ENCODE measurements at regions not wholly inside any gene's neighbourhood (a gene's known extent, or its start where the extent isn't known, plus 50 kb on each side); places are given as distances from the start of the nearest gene placed in this dataset.

- Histone ChIP-seq H3K4me1 (ENCODE audit: control insufficient read depth, extremely low read depth, insufficient read depth, low read length) (no peaks in the 10 kb centered on the region), H3K9me3 (ENCODE audit: control insufficient read depth, insufficient read depth, low read depth, low read length) (no peaks in the 10 kb centered on the region), H3K27me3 (ENCODE audit: control insufficient read depth, insufficient read depth, low read length) (no peaks in the 10 kb centered on the region), H3K27ac (ENCODE audit: insufficient read depth, low read length) (no peak overlapping the region), H3K36me3 (ENCODE audit: control insufficient read depth, insufficient read depth, low read length) (no peaks in the 10 kb centered on the region), H4K20me1 (ENCODE audit: control insufficient read depth, extremely low read depth, insufficient read depth, low read length) (no peaks in the 10 kb centered on the region), H3K4me3 (replicated peaks in 1 of 4; ENCODE audit: control extremely low read depth in 1 of 4, insufficient read depth in 1 of 4, low read depth in 3 of 4, low read length in 4 of 4) (no peak overlapping the region), H3K79me2 (ENCODE audit: control insufficient read depth, insufficient read depth, low read length) (no peaks in the 10 kb centered on the region), H3K4me2 (ENCODE audit: extremely low read depth, insufficient read depth, low read length) (no peak overlapping the region), H3K9ac (ENCODE audit: insufficient read depth, low read length) (no peak overlapping the region), H2AFZ (ENCODE audit: low read length) (no peak overlapping the region)
- TF ChIP-seq CTCF (conservative IDR thresholded peaks at IDR 0.05 in 1 of 2, IDR thresholded peaks at IDR 0.05 in 1 of 2; ENCODE audit: low read depth in 1 of 2, low read length in 2 of 2): no peak
- TF ChIP-seq EZH2 (IDR thresholded peaks at IDR 0.05; ENCODE audit: low read length, missing control alignments): no peak
- no peak for DNase-seq (ENCODE audit: low read depth in 2 of 2)
Observed at GRCh38 chr11:100498780-100499179, 188.3 kb upstream of the ARHGAP42 start.

- no peak overlapping the region for H2AFZ ChIP-seq (ENCODE audit: low read length)
- no peak for DNase-seq (ENCODE audit: low read depth in 2 of 2)
- no peaks in the 10 kb centered on the region for H3K4me1 ChIP-seq (ENCODE audit: control insufficient read depth, extremely low read depth, insufficient read depth, low read length)
- no peak overlapping the region for H3K4me3 ChIP-seq (replicated peaks in 1 of 4; ENCODE audit: control extremely low read depth in 1 of 4, insufficient read depth in 1 of 4, low read depth in 3 of 4, low read length in 4 of 4)
- no peaks in the 10 kb centered on the region for H3K9me3 ChIP-seq (ENCODE audit: control insufficient read depth, insufficient read depth, low read depth, low read length)
- H4K20me1 ChIP-seq (ENCODE audit: control insufficient read depth, extremely low read depth, insufficient read depth, low read length): no peaks in the 10 kb centered on the region
- H3K9ac ChIP-seq (ENCODE audit: insufficient read depth, low read length): no peak overlapping the region
- H3K4me2 ChIP-seq (ENCODE audit: extremely low read depth, insufficient read depth, low read length): no peak overlapping the region
- H3K36me3 ChIP-seq (ENCODE audit: control insufficient read depth, insufficient read depth, low read length): no peaks in the 10 kb centered on the region
- no peak overlapping the region for H3K27ac ChIP-seq (ENCODE audit: insufficient read depth, low read length)
- no peaks in the 10 kb centered on the region for H3K27me3 ChIP-seq (ENCODE audit: control insufficient read depth, insufficient read depth, low read length)
- no peaks in the 10 kb centered on the region for H3K79me2 ChIP-seq (ENCODE audit: control insufficient read depth, insufficient read depth, low read length)
- TF ChIP-seq EZH2 (IDR thresholded peaks at IDR 0.05; ENCODE audit: low read length, missing control alignments): no peak
- TF ChIP-seq CTCF (conservative IDR thresholded peaks at IDR 0.05 in 1 of 2, IDR thresholded peaks at IDR 0.05 in 1 of 2; ENCODE audit: low read depth in 1 of 2, low read length in 2 of 2): no peak
Observed at GRCh38 chr11:100501450-100501849, 185.6 kb upstream of the ARHGAP42 start.

- Histone ChIP-seq H3K9me3 (ENCODE audit: control insufficient read depth, insufficient read depth, low read depth, low read length) (no peaks in the 10 kb centered on the region), H3K27ac (ENCODE audit: insufficient read depth, low read length) (no peak overlapping the region), H3K4me1 (ENCODE audit: control insufficient read depth, extremely low read depth, insufficient read depth, low read length) (no peaks in the 10 kb centered on the region), H3K79me2 (ENCODE audit: control insufficient read depth, insufficient read depth, low read length) (no peaks in the 10 kb centered on the region), H2AFZ (ENCODE audit: low read length) (no peak overlapping the region), H3K4me2 (ENCODE audit: extremely low read depth, insufficient read depth, low read length) (no peak overlapping the region), H4K20me1 (ENCODE audit: control insufficient read depth, extremely low read depth, insufficient read depth, low read length) (no peaks in the 10 kb centered on the region), H3K36me3 (ENCODE audit: control insufficient read depth, insufficient read depth, low read length) (no peaks in the 10 kb centered on the region), H3K9ac (ENCODE audit: insufficient read depth, low read length) (no peak overlapping the region), H3K4me3 (replicated peaks in 1 of 4; ENCODE audit: control extremely low read depth in 1 of 4, insufficient read depth in 1 of 4, low read depth in 3 of 4, low read length in 4 of 4) (no peak overlapping the region), H3K27me3 (ENCODE audit: control insufficient read depth, insufficient read depth, low read length) (no peaks in the 10 kb centered on the region)
- no peak for TF ChIP-seq EZH2 (IDR thresholded peaks at IDR 0.05; ENCODE audit: low read length, missing control alignments)
- no peak for TF ChIP-seq CTCF (conservative IDR thresholded peaks at IDR 0.05 in 1 of 2, IDR thresholded peaks at IDR 0.05 in 1 of 2; ENCODE audit: low read depth in 1 of 2, low read length in 2 of 2)
- peak in 1 of 2 donors; percentile 6 for DNase-seq (ENCODE audit: low read depth in 2 of 2)
Observed at GRCh38 chr11:100512475-100512874, 174.6 kb upstream of the ARHGAP42 start.
